H9 (cell line): ENCODE measurements at regions not wholly inside any gene's neighbourhood (a gene's known extent, or its start where the extent isn't known, plus 50 kb on each side); places are given as distances from the start of the nearest gene placed in this dataset.

ENCODE experiments used
- DNase-seq: peaks from one replicate; pipeline ENCODE4 v3.0.0-alpha.2; 2017
- H2AFZ ChIP-seq: one replicate; pipeline ENCODE4 v1.6.1; 2013; ENCODE audit warnings: mild to moderate bottlenecking, low read length, control low read depth, moderate library complexity
- H2AK5ac ChIP-seq: 2 replicates; pipeline ENCODE4 v1.6.1; 2013; ENCODE audit warnings: low read length, control low read depth, mixed read lengths; ENCODE audit not compliant: insufficient read length
- H2BK120ac ChIP-seq: one replicate; pipeline ENCODE4 v1.6.1; 2013; ENCODE audit warnings: low read depth, mild to moderate bottlenecking, low read length, control low read depth, inconsistent platforms; ENCODE audit not compliant: poor library complexity, severe bottlenecking
- H2BK12ac ChIP-seq: 2 replicates; pipeline ENCODE4 v1.6.1; 2013; ENCODE audit warnings: low read length, control low read depth, mixed read lengths, low read depth; ENCODE audit not compliant: insufficient read length
- H2BK15ac ChIP-seq: 2 replicates; pipeline ENCODE4 v1.6.1; 2013; ENCODE audit warnings: low read depth, low read length, control low read depth
- H2BK20ac ChIP-seq: one replicate; pipeline ENCODE4 v1.6.1; 2013; ENCODE audit warnings: low read depth, mild to moderate bottlenecking, low read length, control low read depth, inconsistent platforms; ENCODE audit not compliant: poor library complexity, severe bottlenecking
- H2BK5ac ChIP-seq: 2 replicates; pipeline ENCODE4 v1.6.1; 2013; ENCODE audit warnings: low read length, control low read depth, mixed read lengths; ENCODE audit not compliant: insufficient read length
- H3K14ac ChIP-seq: 2 replicates; pipeline ENCODE4 v1.6.1; 2013; ENCODE audit warnings: low read length, control low read depth; ENCODE audit not compliant: insufficient read depth
- H3K18ac ChIP-seq: 2 replicates; pipeline ENCODE4 v1.6.1; 2013; ENCODE audit warnings: low read depth, mild to moderate bottlenecking, mixed read lengths, low read length, control low read depth; ENCODE audit not compliant: insufficient read length
- H3K23ac ChIP-seq: 2 replicates; pipeline ENCODE4 v1.6.1; 2013; ENCODE audit warnings: low read length, control low read depth, mixed read lengths, low read depth; ENCODE audit not compliant: insufficient read length
- H3K23me2 ChIP-seq: 2 replicates; pipeline ENCODE4 v1.6.1; 2013; ENCODE audit warnings: low read depth, mild to moderate bottlenecking, mixed read lengths, low read length, control low read depth; ENCODE audit not compliant: insufficient read length, poor library complexity, severe bottlenecking
- H3K27ac ChIP-seq: 2 replicates; pipeline ENCODE4 v1.5.1; 2013; ENCODE audit warnings: low read length, control low read depth, mixed read lengths, low read depth; ENCODE audit not compliant: insufficient read length
- H3K27me3 ChIP-seq: 2 replicates; pipeline ENCODE4 v1.6.1; 2013; ENCODE audit warnings: low read length, control low read depth, inconsistent platforms; ENCODE audit not compliant: insufficient read depth
- H3K4ac ChIP-seq: 2 replicates; pipeline ENCODE4 v1.6.1; 2013; ENCODE audit warnings: low read depth, mild to moderate bottlenecking, control low read depth, inconsistent platforms, low read length, moderate library complexity
- H3K4me1 ChIP-seq: 2 replicates; pipeline ENCODE4 v1.6.1; 2013; ENCODE audit warnings: low read length, control low read depth, inconsistent platforms; ENCODE audit not compliant: insufficient read depth
- H3K4me2 ChIP-seq: 2 replicates; pipeline ENCODE4 v1.6.1; 2013; ENCODE audit warnings: low read length, control low read depth, mixed read lengths; ENCODE audit not compliant: insufficient read length, insufficient read depth
- H3K56ac ChIP-seq: 2 replicates; pipeline ENCODE4 v1.6.1; 2013; ENCODE audit warnings: low read depth, mild to moderate bottlenecking, mixed read lengths, low read length, control low read depth; ENCODE audit not compliant: insufficient read length
- H3K79me1 ChIP-seq: 2 replicates; pipeline ENCODE4 v1.6.1; 2013; ENCODE audit warnings: low read depth, mild to moderate bottlenecking, moderate library complexity, low read length, control low read depth, inconsistent platforms; ENCODE audit not compliant: insufficient read depth, poor library complexity, severe bottlenecking
- H3K79me2 ChIP-seq: 2 replicates; pipeline ENCODE4 v1.6.1; 2013; ENCODE audit warnings: low read length, control low read depth, inconsistent platforms; ENCODE audit not compliant: insufficient read depth
- H3K9ac ChIP-seq: 2 replicates; pipeline ENCODE4 v1.6.1; 2013; ENCODE audit warnings: low read length, control low read depth, mixed read lengths; ENCODE audit not compliant: insufficient read length; ENCODE audit errors: extremely low read depth
- H3K9me3 ChIP-seq: one replicate; pipeline ENCODE4 v1.6.1; 2013; ENCODE audit warnings: low read depth, low read length, inconsistent platforms; ENCODE audit not compliant: control insufficient read depth
- H3T11ph ChIP-seq: one replicate; pipeline ENCODE4 v1.6.1; 2013; ENCODE audit warnings: mild to moderate bottlenecking, low read length, control low read depth, inconsistent platforms
- H4K20me1 ChIP-seq: one replicate; pipeline ENCODE4 v1.6.1; 2013; ENCODE audit not compliant: control insufficient read depth, insufficient read length, insufficient read depth
- H4K5ac ChIP-seq: 2 replicates; pipeline ENCODE4 v1.6.1; 2013; ENCODE audit warnings: low read depth, mild to moderate bottlenecking, mixed read lengths, low read length, control low read depth; ENCODE audit not compliant: insufficient read length
- H4K8ac ChIP-seq: replicated peaks from 2 replicates; pipeline ENCODE4 v1.6.1; 2013; ENCODE audit warnings: low read length, control low read depth, mixed read lengths, low read depth; ENCODE audit not compliant: insufficient read length
- H4K91ac ChIP-seq: 2 replicates; pipeline ENCODE4 v1.6.1; 2013; ENCODE audit warnings: low read depth, mild to moderate bottlenecking, moderate library complexity, mixed read lengths, low read length, control low read depth; ENCODE audit not compliant: insufficient read length
- H3K27ac Mint-ChIP-seq, 3 experiments: 2 replicates in 2 of 3; 3 replicates in 1 of 3; pipeline ENCODE4 v1.8.0; 2020 to 2021; ENCODE audit warnings: mixed read lengths in 3 of 3, mild to moderate bottlenecking in 1 of 3, moderate library complexity in 1 of 3
- H3K27me3 Mint-ChIP-seq: 2 replicates; pipeline ENCODE4 v1.8.0; 2021; ENCODE audit warnings: low read depth, mild to moderate bottlenecking, moderate library complexity, mixed read lengths
- H3K36me3 Mint-ChIP-seq, 3 experiments: 2 replicates in 2 of 3; 3 replicates in 1 of 3; pipeline ENCODE4 v1.8.0; 2020 to 2021; ENCODE audit warnings: low read depth in 3 of 3, mixed read lengths in 3 of 3; ENCODE audit not compliant: insufficient read depth in 1 of 3
- H3K4me1 Mint-ChIP-seq, 2 experiments: 2 replicates each; pipeline ENCODE4 v1.8.0; 2020; ENCODE audit warnings: mixed read lengths in 2 of 2
- H3K4me3 Mint-ChIP-seq, 2 experiments: 2 replicates in 1 of 2; 3 replicates in 1 of 2; pipeline ENCODE4 v1.8.0; 2020 to 2021; ENCODE audit warnings: mild to moderate bottlenecking in 2 of 2, mixed read lengths in 2 of 2, moderate library complexity in 1 of 2
- H3K9me3 Mint-ChIP-seq, 2 experiments: 2 replicates in 1 of 2; 3 replicates in 1 of 2; pipeline ENCODE4 v1.8.0; 2020; ENCODE audit warnings: mild to moderate bottlenecking in 2 of 2, mixed read lengths in 2 of 2, moderate library complexity in 1 of 2
- WGBS: extraction: QIAGEN DNeasy Blood & Tissue Kit; methylation state at CpG from one replicate; pipeline ENCODE4 v1.1.7; 2013; ENCODE audit warnings: missing lambda C conversion rate, low lambda C conversion rate, mixed read lengths; ENCODE audit not compliant: insufficient read length; ENCODE audit errors: extremely low coverage; 5-methylcytosine and 5-hydroxymethylcytosine counted together
- TF ChIP-seq, protein P1 (sequence below): fragments of 200-600 bp; sonication (generic); conservative IDR thresholded peaks from 3 replicates; pipeline ENCODE4 v1.8.0; 2021; ENCODE audit warnings: antibody characterized with exemption, mild to moderate bottlenecking

DNA sequence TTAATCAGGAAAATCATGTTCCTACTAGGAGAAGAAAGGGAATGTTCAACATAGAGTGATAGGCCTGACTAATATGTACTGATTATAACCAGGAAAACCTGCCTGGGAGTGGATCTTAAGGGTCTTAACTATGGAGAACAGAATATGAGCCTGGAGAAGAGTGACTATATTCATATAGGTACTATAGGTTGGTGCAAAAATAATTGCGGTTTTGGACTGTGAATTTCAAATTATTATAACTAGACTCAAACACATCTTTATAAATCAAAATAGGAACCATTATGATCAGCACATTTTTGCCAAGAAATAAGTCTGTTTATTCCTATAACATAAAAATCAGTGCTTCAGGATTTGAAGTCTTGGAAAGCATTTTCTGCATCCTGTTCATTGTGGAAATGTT lies 189.8 kb upstream of the ADAMTS5 start:
- no peaks in the 10 kb centered on the region for H3K27me3 ChIP-seq
- no peak overlapping the region for H3K14ac ChIP-seq
- H3K36me3 Mint-ChIP-seq: no peaks in the 10 kb centered on the region
- no peak overlapping the region for H3K27ac Mint-ChIP-seq
- H4K20me1 ChIP-seq: no peaks in the 10 kb centered on the region
- H3T11ph ChIP-seq: no peak overlapping the region
- H3K9me3 ChIP-seq: no peaks in the 10 kb centered on the region
- WGBS: no CpG with 5 or more reads among the region's 1 CpG
- no peaks in the 10 kb centered on the region for H3K79me1 ChIP-seq
- no peak overlapping the region for H2BK5ac ChIP-seq
- H3K9ac ChIP-seq: no peak overlapping the region
- no peak overlapping the region for H2AK5ac ChIP-seq
- no peak overlapping the region for H3K4me2 ChIP-seq
- H3K9me3 Mint-ChIP-seq: no peaks in the 10 kb centered on the region; a peak in 1 of 5 replicates
- H3K4ac ChIP-seq: no peak overlapping the region
- no peak overlapping the region for H2BK120ac ChIP-seq
- no peaks in the 10 kb centered on the region for H3K79me2 ChIP-seq
- no peak overlapping the region for H4K8ac ChIP-seq
- no peak overlapping the region for H3K4me3 Mint-ChIP-seq
- no peak overlapping the region for H4K91ac ChIP-seq
- H4K5ac ChIP-seq: no peak overlapping the region
- H2BK12ac ChIP-seq: no peak overlapping the region
- no peak overlapping the region for H3K23ac ChIP-seq
- H3K27me3 Mint-ChIP-seq: no peaks in the 10 kb centered on the region
- DNase-seq: no peak
- no peak overlapping the region for H3K56ac ChIP-seq
- no peak overlapping the region for H2AFZ ChIP-seq
- no peaks in the 10 kb centered on the region for H3K23me2 ChIP-seq
- no peak overlapping the region for H2BK20ac ChIP-seq
- no peak overlapping the region for H3K27ac ChIP-seq
- no peak overlapping the region for H2BK15ac ChIP-seq
- TF ChIP-seq, protein P1, sequence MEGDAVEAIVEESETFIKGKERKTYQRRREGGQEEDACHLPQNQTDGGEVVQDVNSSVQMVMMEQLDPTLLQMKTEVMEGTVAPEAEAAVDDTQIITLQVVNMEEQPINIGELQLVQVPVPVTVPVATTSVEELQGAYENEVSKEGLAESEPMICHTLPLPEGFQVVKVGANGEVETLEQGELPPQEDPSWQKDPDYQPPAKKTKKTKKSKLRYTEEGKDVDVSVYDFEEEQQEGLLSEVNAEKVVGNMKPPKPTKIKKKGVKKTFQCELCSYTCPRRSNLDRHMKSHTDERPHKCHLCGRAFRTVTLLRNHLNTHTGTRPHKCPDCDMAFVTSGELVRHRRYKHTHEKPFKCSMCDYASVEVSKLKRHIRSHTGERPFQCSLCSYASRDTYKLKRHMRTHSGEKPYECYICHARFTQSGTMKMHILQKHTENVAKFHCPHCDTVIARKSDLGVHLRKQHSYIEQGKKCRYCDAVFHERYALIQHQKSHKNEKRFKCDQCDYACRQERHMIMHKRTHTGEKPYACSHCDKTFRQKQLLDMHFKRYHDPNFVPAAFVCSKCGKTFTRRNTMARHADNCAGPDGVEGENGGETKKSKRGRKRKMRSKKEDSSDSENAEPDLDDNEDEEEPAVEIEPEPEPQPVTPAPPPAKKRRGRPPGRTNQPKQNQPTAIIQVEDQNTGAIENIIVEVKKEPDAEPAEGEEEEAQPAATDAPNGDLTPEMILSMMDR: no peak
- H3K18ac ChIP-seq: no peak overlapping the region
- H3K4me1 Mint-ChIP-seq: no peaks in the 10 kb centered on the region
- H3K4me1 ChIP-seq: no peaks in the 10 kb centered on the region
